NCI-H510A treated with DMSO at 0.1 percent for 48 hours (cell line): ENCODE measurements at regions not wholly inside any gene's neighbourhood (a gene's known extent, or its start where the extent isn't known, plus 50 kb on each side); places are given as distances from the start of the nearest gene placed in this dataset.
"Not testable (repeated sequence)": the region's sequence is repeated elsewhere in the genome, so short reads cannot be mapped to it uniquely, and the experiment has no call there.

Source experiments
- DNase-seq: peaks from one replicate; lab custom pipeline; 2025; lab: John Stamatoyannopoulos, UW

- DNase-seq: no peak
These were observed 54.9 kb upstream of the NBPF3 start for GRCh38 chr1:21385022-21385421.

DNA sequence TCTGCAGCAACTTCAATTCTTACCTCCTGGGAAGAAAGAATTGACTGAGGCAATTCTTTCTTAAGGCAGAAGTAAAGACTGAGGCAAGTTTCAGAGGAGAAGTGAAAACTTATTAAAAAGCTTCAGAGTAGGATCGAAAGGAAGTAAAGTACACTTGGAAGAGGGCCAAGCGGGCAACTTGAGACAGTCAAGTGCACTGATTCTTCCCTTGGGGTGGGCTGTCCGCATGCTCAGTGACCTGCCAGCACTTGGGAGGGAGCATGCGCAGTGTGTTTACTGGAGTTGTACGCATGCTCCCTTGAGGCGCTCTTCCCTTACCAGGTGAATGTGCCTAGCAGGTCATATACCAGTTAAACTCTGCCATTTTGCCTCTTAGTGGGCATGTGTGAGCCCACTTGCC, 55.3 kb upstream of the NBPF3 start:
- DNase-seq: no peak

DNA sequence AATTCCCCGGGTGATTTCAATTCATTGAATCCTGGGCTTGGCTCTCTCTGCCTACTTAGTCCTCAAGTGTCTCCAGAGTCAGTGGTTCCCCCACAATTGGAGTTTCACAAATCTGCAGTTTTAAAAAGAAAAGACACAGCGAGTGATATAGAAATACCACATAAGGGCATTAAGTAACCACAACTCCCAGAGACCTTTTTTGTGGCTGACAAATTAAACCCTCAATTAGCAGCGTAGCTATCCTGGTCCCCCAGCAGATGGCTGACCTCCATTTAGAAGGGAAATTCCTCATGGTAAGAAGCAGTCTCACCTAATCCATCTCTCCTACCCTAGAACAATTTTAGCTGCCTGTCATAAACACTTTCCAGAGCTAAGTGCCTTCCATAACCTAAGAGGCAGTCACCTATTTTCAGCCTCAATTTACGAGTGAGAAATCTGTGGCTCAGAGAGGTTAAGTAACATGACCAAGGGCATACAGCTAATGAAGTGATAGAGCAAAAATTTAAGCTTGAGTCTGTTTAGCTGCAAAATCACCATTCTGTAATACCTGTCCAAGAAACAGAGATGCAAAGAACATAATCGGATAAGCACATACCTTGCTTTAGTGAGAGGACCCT, 56.0 kb upstream of the NBPF3 start:
- DNase-seq: no peak

GRCh38 chr1:21381354-21381753, 58.6 kb upstream of the NBPF3 start:
- DNase-seq: no peak

DNA sequence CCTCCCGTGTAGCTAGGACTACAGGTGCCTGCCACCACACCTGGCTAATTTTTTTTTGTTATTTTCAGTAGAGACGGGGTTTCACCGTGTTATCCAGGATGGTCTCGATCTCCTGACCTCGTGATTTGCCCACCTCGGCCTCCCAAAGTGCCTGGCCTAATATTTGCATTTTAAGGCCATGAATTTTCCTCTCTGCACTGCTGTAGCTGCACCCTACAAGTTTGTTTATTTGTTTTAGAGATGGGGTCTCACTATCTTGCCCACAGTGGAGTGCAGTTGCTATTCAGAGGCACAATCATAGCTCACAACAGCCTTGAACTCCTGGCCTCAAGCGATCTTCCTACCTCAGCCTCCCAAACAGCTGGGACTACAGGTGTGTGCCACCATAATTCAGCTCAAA, 59.8 kb upstream of the NBPF3 start:
- DNase-seq: not testable (repeated sequence)

DNA sequence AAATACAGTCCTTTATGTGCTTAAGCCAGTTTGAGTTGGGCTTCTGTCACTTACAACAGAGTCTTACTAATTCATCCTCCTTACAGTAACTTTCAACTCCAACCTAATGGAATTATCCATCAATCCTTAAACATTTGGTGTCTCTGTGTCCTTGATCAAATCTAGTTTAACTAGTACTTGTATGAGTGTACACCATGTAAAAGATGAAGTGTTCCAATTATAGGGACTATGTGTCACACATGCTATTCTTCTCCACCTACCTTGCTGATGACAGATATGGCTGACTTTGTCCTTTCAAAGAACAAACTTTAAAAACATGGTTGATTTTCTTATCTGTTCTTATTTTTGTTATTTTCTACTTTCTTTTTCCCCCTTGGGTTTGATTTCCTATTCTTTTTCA, 60.4 kb upstream of the NBPF3 start:
- no peak for DNase-seq

- no peak for DNase-seq
These were observed 61.0 kb upstream of the NBPF3 start for GRCh38 chr1:21378705-21379494.

GRCh38 chr1:21372383-21372782, 67.6 kb upstream of the NBPF3 start:
- DNase-seq: no peak

GRCh38 chr1:21369905-21370304, 70.0 kb upstream of the NBPF3 start:
- DNase-seq: no peak

DNA sequence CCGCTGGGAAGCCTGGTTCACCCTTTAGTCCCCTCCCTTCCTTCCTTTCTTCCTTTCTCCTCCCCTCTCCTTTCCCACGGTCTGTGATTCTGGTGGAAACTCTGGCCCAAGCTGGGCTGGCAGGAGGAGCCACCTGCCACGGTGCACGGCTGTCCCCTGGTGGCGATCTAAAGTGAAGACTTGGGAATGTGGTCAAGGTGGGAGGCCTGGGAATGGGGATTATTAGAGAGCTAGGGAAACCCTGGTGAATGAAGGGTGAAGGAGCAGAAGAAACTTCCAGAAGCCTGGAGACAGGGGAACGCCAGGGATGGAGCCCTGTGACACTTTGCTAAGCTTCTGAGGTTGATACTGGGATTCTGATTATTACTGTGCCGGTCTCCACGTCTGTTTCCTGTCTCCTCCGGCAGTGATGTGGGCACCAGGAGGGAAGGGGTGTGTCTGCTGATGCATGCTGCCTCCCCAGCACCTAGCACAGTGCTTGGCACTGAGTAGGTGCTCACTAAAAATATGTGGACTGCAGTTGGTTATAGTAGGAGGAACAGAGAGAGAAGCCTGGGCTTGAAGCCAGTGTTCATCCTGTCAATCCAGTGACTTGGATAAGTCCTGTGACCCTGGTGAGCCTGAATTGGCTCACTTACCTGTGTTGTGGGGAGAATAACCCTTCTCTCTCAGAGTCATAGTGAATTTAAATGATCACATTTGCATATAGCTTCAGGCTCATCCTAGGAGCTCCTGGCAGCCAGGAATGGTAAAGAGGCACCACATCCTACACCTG, 71.2 kb upstream of the NBPF3 start:
- peak; percentile 78 for DNase-seq

GRCh38 chr1:21367973-21368514, 71.9 kb upstream of the NBPF3 start:
- DNase-seq: not testable (repeated sequence)

- DNase-seq: no peak
These were observed 73.6 kb upstream of the NBPF3 start for GRCh38 chr1:21366288-21366687.

GRCh38 chr1:21365036-21365435, 74.8 kb upstream of the ECE1 start:
- no peak for DNase-seq

GRCh38 chr1:21362096-21362495, 71.8 kb upstream of the ECE1 start:
- no peak for DNase-seq

DNA sequence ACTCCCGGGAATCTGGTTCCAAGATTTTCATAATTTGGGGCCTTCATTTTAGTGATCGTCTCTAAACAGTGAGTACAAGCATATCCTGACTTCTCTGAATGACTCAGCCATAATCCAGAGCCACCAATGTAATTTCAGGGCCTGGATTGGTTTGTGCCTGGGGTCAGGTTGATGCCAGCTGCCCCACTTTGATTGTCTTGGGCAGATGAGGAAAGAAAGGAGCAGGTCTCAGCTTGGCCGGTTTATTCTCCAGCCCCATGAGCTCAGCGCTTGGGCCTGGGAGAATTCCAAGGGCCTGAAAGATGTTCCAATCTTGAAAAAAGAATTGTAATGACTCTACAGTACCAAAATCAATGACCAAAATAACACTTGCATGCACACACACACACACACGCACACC, 71.2 kb upstream of the ECE1 start:
- DNase-seq: no peak

- no peak for DNase-seq
These were observed 66.9 kb upstream of the ECE1 start for GRCh38 chr1:21357161-21357560.

GRCh38 chr1:21355956-21356355, 65.7 kb upstream of the ECE1 start:
- DNase-seq: no peak

GRCh38 chr1:21352586-21352985, 62.3 kb upstream of the ECE1 start:
- no peak for DNase-seq

DNA sequence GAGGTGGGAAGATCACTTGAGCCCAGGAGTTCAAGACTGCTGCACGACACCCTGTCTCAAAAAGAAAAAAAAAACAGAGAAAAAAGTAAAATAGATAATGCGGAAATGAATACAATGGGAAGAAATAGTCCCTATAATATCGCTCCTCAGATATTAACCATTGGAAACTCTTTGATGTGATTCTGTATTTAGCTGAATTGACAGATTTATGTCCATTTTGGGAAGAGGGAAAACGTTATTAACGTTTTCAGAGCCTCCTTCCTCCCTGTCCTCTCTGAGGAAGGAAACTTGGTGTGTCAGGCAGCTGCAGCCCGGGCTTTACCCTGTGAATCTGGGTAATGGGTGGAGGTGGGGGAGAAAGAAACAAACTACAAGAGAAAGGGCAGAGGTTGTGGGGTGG, 61.6 kb upstream of the ECE1 start:
- DNase-seq: no peak

DNA sequence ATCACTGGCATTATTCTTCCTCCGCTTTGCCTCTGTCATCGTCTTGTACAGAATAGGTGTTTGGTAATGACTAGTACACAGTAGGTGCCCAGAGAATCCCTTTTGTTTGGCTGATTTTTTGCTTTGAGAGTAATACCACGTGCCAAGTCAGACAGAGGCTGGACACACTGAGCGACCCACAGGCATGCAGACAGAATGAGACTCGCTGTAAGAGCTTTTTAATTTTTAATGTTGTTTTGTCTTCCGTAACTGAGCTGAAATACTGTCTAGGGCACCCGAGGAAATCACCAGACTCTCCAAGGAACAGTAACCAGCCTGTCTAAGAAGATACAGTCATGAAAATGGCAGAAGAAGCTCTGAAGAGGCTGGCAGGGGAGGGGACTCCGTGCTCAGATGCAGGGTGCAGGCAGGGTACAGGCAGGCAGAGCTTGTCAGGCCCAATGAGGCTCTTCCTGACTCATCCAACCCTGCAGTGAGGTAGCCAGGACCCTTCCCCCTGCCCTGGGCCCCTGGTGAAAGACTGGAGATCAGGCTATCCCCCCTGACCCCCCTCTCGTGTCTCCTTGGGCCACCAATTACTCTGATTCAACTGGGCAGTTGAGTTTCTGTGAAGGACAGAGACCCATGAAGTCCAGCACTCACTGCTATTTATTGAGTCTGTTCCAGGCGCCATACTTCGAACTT, 60.1 kb upstream of the ECE1 start:
- DNase-seq: no peak

DNA sequence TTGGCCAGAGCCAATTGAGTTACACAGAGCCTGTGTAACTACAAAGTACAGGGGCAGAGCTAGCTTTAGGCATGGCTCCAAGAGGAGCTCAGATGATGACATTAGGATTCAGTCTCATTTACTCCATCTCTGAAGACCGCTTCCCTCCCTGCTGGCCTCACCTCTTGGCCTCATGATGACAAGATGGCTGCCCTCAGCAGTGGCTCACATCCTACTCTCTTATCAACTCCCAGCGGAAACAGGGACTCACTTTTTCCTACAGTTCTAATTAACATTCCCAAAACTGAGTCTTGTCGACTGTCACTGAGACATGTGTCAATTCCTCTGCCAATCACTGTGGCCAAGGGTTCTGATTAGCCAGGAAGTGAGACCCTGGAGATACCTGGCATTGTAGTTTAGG, 59.4 kb upstream of the ECE1 start:
- DNase-seq: no peak

DNA sequence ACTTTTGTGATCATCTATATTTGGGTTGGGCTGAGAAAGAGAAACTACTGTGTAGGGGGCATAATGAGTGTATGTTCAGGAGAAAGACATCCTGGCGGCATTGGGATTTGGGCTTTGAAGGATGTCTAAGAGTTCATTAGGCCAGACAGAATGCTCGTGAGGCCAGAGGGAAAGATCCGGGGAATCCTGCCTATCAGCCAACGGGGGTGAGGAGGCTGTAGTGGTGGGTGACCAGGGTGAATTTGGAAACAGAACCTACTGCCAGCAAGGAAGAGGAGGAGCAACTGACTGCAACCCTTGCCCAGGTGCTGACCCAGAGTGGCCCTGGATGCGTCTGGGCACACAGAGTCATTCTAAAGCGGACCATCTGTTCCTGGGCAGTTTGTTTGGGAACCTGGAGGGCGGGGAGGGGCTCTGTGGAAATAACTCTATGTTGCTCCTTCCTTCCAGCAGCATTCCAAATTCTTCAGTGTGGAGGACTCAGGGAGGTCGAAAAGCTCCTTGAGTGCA, 56.9 kb upstream of the ECE1 start:
- DNase-seq: no peak
